ENCODE measurements at regions not wholly inside any gene's neighbourhood (a gene's known extent, or its start where the extent isn't known, plus 50 kb on each side); places are given as distances from the start of the nearest gene placed in this dataset.

DNA sequence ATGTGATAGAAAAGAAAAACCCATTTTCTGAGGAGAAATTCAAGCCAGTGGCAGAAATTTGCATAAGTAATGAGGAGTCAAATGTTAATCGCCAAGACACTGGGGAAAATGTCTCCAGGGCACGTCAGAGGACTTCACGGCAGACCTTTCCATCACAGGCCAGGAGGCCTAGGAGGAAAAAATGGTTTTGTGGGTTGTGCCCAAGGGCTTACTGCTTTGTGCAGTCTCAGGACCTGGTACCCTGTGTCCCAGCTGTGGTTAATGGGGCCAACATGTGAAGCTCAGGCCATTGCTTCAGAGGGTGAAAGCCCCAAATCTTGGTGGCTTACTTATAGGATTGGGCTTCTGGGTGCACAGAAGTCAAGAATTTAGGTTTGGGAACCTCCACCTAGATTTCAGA lies 54.8 kb upstream of the ADAMTS2 start:
- FAIRE-seq (no peak), DNase-seq (ENCODE audit: extremely low read depth in 1 of 4, low spot score in 3 of 4) (no peak), ATAC-seq (no peak)
- no peaks in the 10 kb centered on the region for H3K4me1 ChIP-seq (replicated peaks in 1 of 2; ENCODE audit: control insufficient read depth in 2 of 2, insufficient read depth in 2 of 2, low read length in 2 of 2)
- in situ Hi-C loops (cut with MboI) (no loop called here), intact Hi-C loops (cut with micrococcal nuclease) (no loop called here)
- 0% methylated on average over 3 of the region's 3 CpGs for WGBS (ENCODE audit: insufficient coverage, low coverage, missing lambda C conversion rate)
- no peaks in the 10 kb centered on the region for H3K36me3 ChIP-seq (ENCODE audit: control insufficient read depth, insufficient read depth, low read length)
- ChIA-PET POLR2A (no interaction called here), CTCF (ENCODE audit: low intra/inter-chr PET ratio) (no interaction called here)
- H3K27ac ChIP-seq (ENCODE audit: extremely low read depth, low read depth, low read length) = no peak overlapping the region
- no peaks in the 10 kb centered on the region for H4K20me1 ChIP-seq (replicated peaks; ENCODE audit: control insufficient read depth, insufficient read depth, low read length)
- no peak overlapping the region for H2AFZ ChIP-seq (ENCODE audit: low read depth, low read length)
- no peaks in the 10 kb centered on the region for H3K79me2 ChIP-seq (ENCODE audit: control insufficient read depth, insufficient read depth, low read length)
- no peaks in the 10 kb centered on the region for H3K9me1 ChIP-seq (ENCODE audit: control insufficient read depth, insufficient read depth, low read length)
- H3K4me3 ChIP-seq = no peak overlapping the region
- H3K9me3 ChIP-seq (replicated peaks; ENCODE audit: control insufficient read depth, insufficient read depth, low read depth, low read length) = peaks cover 5% of the 10 kb centered on the region
- H3K27me3 ChIP-seq (ENCODE audit: control insufficient read depth in 2 of 2, insufficient read depth in 2 of 2, low read length in 2 of 2) = no peaks in the 10 kb centered on the region
- no peak overlapping the region for H3K9ac ChIP-seq (ENCODE audit: insufficient read depth in 1 of 2, low read depth in 2 of 2, low read length in 2 of 2)
- BruUV-seq (replicated peaks) = no TSS peak
- H3K4me2 ChIP-seq (ENCODE audit: insufficient read depth, low read length) = no peak overlapping the region
- TF ChIP-seq, protein P1, sequence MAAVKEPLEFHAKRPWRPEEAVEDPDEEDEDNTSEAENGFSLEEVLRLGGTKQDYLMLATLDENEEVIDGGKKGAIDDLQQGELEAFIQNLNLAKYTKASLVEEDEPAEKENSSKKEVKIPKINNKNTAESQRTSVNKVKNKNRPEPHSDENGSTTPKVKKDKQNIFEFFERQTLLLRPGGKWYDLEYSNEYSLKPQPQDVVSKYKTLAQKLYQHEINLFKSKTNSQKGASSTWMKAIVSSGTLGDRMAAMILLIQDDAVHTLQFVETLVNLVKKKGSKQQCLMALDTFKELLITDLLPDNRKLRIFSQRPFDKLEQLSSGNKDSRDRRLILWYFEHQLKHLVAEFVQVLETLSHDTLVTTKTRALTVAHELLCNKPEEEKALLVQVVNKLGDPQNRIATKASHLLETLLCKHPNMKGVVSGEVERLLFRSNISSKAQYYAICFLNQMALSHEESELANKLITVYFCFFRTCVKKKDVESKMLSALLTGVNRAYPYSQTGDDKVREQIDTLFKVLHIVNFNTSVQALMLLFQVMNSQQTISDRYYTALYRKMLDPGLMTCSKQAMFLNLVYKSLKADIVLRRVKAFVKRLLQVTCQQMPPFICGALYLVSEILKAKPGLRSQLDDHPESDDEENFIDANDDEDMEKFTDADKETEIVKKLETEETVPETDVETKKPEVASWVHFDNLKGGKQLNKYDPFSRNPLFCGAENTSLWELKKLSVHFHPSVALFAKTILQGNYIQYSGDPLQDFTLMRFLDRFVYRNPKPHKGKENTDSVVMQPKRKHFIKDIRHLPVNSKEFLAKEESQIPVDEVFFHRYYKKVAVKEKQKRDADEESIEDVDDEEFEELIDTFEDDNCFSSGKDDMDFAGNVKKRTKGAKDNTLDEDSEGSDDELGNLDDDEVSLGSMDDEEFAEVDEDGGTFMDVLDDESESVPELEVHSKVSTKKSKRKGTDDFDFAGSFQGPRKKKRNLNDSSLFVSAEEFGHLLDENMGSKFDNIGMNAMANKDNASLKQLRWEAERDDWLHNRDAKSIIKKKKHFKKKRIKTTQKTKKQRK (IDR thresholded peaks at IDR 0.05; ENCODE audit: borderline replicate concordance, low read depth, low read length) = 0 out of 2 replicates have a peak, but pooled peaks have one; percentile 39
- no peak for TF ChIP-seq HDAC3 (IDR thresholded peaks at IDR 0.05; ENCODE audit: borderline replicate concordance, partially characterized antibody)
- TF ChIP-seq PRDM10 (IDR thresholded peaks at IDR 0.05; ENCODE audit: partially characterized antibody) = no peak
- no peak for TF ChIP-seq ELK3 (CRISPR knock-in tag; IDR thresholded peaks at IDR 0.05)
- no peak for TF ChIP-seq SP1 (CRISPR knock-in tag; IDR thresholded peaks at IDR 0.05)
- TF ChIP-seq SREBF2 (CRISPR knock-in tag; IDR thresholded peaks at IDR 0.05) = no peak
- 0 out of 3 replicates have a peak, but pooled peaks of 1 of the 2 experiments have one; percentile 57 for TF ChIP-seq CBX3 (IDR thresholded peaks at IDR 0.05; ENCODE audit: borderline replicate concordance in 1 of 2, low read length in 2 of 2)
- TF ChIP-seq E2F3 (CRISPR knock-in tag; IDR thresholded peaks at IDR 0.05) = no peak
- peak; percentile 81 for TF ChIP-seq ZFP36 (IDR thresholded peaks at IDR 0.05; ENCODE audit: low read depth, low read length, partially characterized antibody)
- TF ChIP-seq ZHX1 (conservative IDR thresholded peaks at IDR 0.05; ENCODE audit: low read length) = no peak

Data from K562 (cell line).